ENCODE measurements at regions not wholly inside any gene's neighbourhood (a gene's known extent, or its start where the extent isn't known, plus 50 kb on each side); places are given as distances from the start of the nearest gene placed in this dataset.
"Not testable (repeated sequence)": the region's sequence is repeated elsewhere in the genome, so short reads cannot be mapped to it uniquely, and the experiment has no call there.

- no peak for DNase-seq
These were observed 95.8 kb upstream of the UBE2E1 start for GRCh38 chr3:23709987-23710386.

- DNase-seq, result no peak
These were observed 95.2 kb upstream of the UBE2E1 start for GRCh38 chr3:23710555-23710954.

- DNase-seq, result no peak
These were observed 93.8 kb upstream of the UBE2E1 start for GRCh38 chr3:23711916-23712494.

GRCh38 chr3:23712656-23713559 is 92.8 kb upstream of the UBE2E1 start:
- DNase-seq, result peak in 2 of 3 donors; percentile 25 to 38

GRCh38 chr3:23713641-23714040 is 92.1 kb upstream of the UBE2E1 start:
- DNase-seq, result no peak

GRCh38 chr3:23720059-23720458 is 85.7 kb upstream of the UBE2E1 start:
- DNase-seq, result no peak

- DNase-seq, result no peak
These were observed 84.9 kb upstream of the UBE2E1 start for GRCh38 chr3:23720885-23721284.

GRCh38 chr3:23723141-23723540 is 82.6 kb upstream of the UBE2E1 start:
- no peak for DNase-seq

- peak; percentile 42 to 64 (median 62) for DNase-seq
These were observed 81.8 kb upstream of the UBE2E1 start for GRCh38 chr3:23723930-23724329.

- DNase-seq, result peak; percentile 43 to 58 (median 55)
These were observed 78.8 kb upstream of the UBE2E1 start for GRCh38 chr3:23726811-23727548.

- peak in 2 of 3 donors; percentile 26 to 54 for DNase-seq
These were observed 77.1 kb upstream of the UBE2E1 start for GRCh38 chr3:23728601-23729117.

GRCh38 chr3:23729362-23729761 is 76.4 kb upstream of the UBE2E1 start:
- DNase-seq, result not testable (repeated sequence)

- no peak for DNase-seq
These were observed 71.3 kb upstream of the UBE2E1 start for GRCh38 chr3:23734481-23734880.

GRCh38 chr3:23735062-23735461 is 70.7 kb upstream of the UBE2E1 start:
- no peak for DNase-seq

GRCh38 chr3:23735535-23736326 is 70.0 kb upstream of the UBE2E1 start:
- no peak for DNase-seq

GRCh38 chr3:23738944-23739343 is 66.8 kb upstream of the UBE2E1 start:
- no peak for DNase-seq

GRCh38 chr3:23739536-23739935 is 66.2 kb upstream of the UBE2E1 start:
- DNase-seq, result peak; percentile 78 to 92 (median 92)

- peak; percentile 52 to 64 (median 56) for DNase-seq
These were observed 65.2 kb upstream of the UBE2E1 start for GRCh38 chr3:23740517-23740965.

GRCh38 chr3:23741036-23741706 is 64.6 kb upstream of the UBE2E1 start:
- DNase-seq, result no peak

GRCh38 chr3:23743141-23743784 is 62.5 kb upstream of the UBE2E1 start:
- DNase-seq, result peak in 1 of 3 donors; percentile 16

GRCh38 chr3:23746441-23746840 is 59.3 kb upstream of the UBE2E1 start:
- peak; percentile 35 to 67 (median 49) for DNase-seq

Measured in suppressor macrophage treated with lipopolysaccharide for 1 hour (primary cell).